ENCODE measurements at regions not wholly inside any gene's neighbourhood (a gene's known extent, or its start where the extent isn't known, plus 50 kb on each side); places are given as distances from the start of the nearest gene placed in this dataset.

GRCh38 chr15:96767703-96768434 lies 437.4 kb downstream of the NR2F2 start:
- no TSS peak for BruUV-seq (replicated peaks)
- no peak for FAIRE-seq
- no peaks in the 10 kb centered on the region for H3K79me2 ChIP-seq (ENCODE audit: control insufficient read depth, insufficient read depth, low read length)
- no peak overlapping the region for H3K9ac ChIP-seq (ENCODE audit: insufficient read depth in 1 of 2, low read depth in 2 of 2, low read length in 2 of 2)
- no peaks in the 10 kb centered on the region for H3K36me3 ChIP-seq (ENCODE audit: control insufficient read depth, insufficient read depth, low read length)
- no peak for DNase-seq (ENCODE audit: extremely low read depth in 1 of 4, low spot score in 3 of 4)
- POLR2A ChIA-PET, result no interaction called here
- H3K27ac ChIP-seq (ENCODE audit: extremely low read depth, low read depth, low read length), result no peak overlapping the region
- CTCF ChIA-PET (ENCODE audit: low intra/inter-chr PET ratio), result no interaction called here
- peaks cover 0 to 5% of the 10 kb centered on the region in 2 experiments; a peak in 2 of 5 replicates for H3K27me3 ChIP-seq (ENCODE audit: control insufficient read depth in 2 of 2, insufficient read depth in 2 of 2, low read length in 2 of 2)
- H3K9me1 ChIP-seq (ENCODE audit: control insufficient read depth, insufficient read depth, low read length), result no peaks in the 10 kb centered on the region
- no peak overlapping the region for H2AFZ ChIP-seq (ENCODE audit: low read depth, low read length)
- ATAC-seq, result no peak
- in situ Hi-C loops (cut with MboI) (no loop called here), intact Hi-C loops (cut with micrococcal nuclease) (no loop called here)
- no peaks in the 10 kb centered on the region for H3K4me1 ChIP-seq (replicated peaks in 1 of 2; ENCODE audit: control insufficient read depth in 2 of 2, insufficient read depth in 2 of 2, low read length in 2 of 2)
- 1% methylated on average over 10 of the region's 10 CpGs for WGBS (ENCODE audit: insufficient coverage, low coverage, missing lambda C conversion rate)
- H3K9me3 ChIP-seq (replicated peaks; ENCODE audit: control insufficient read depth, insufficient read depth, low read depth, low read length), result no peaks in the 10 kb centered on the region
- H3K4me2 ChIP-seq (ENCODE audit: insufficient read depth, low read length), result no peak overlapping the region
- no peak overlapping the region for H3K4me3 ChIP-seq
- no peaks in the 10 kb centered on the region for H4K20me1 ChIP-seq (replicated peaks; ENCODE audit: control insufficient read depth, insufficient read depth, low read length)
- TF ChIP-seq MTA3 (IDR thresholded peaks at IDR 0.05; ENCODE audit: borderline replicate concordance), result no peak
- no peak for TF ChIP-seq MGA (IDR thresholded peaks at IDR 0.05)
- no peak for TF ChIP-seq ZNF197 (CRISPR knock-in tag; IDR thresholded peaks at IDR 0.05; ENCODE audit: low read depth)
- TF ChIP-seq ZNF347 (CRISPR knock-in tag; IDR thresholded peaks at IDR 0.05; ENCODE audit: low read depth), result no peak
- no peak for TF ChIP-seq ZNF384 (IDR thresholded peaks at IDR 0.05; ENCODE audit: low read depth, low read length)
- no peak for TF ChIP-seq PBX2 (CRISPR knock-in tag; IDR thresholded peaks at IDR 0.05; ENCODE audit: low read depth)
- no peak for TF ChIP-seq PBX2 (tag; conservative IDR thresholded peaks at IDR 0.05; ENCODE audit: low read depth)
- no peak for TF ChIP-seq ZNF589 (CRISPR knock-in tag; IDR thresholded peaks at IDR 0.05; ENCODE audit: low read depth)

Measured in K562 (cell line).